ENCODE measurements at regions not wholly inside any gene's neighbourhood (a gene's known extent, or its start where the extent isn't known, plus 50 kb on each side); places are given as distances from the start of the nearest gene placed in this dataset.

- no peak for TF ChIP-seq CTCF (IDR thresholded peaks at IDR 0.05; ENCODE audit: insufficient read depth, low read length, poor library complexity, severe bottlenecking)
- no peak for TF ChIP-seq EZH2phosphoT487 (conservative IDR thresholded peaks at IDR 0.05; ENCODE audit: low read length)
These were observed 225.6 kb upstream of the OBI1 start for GRCh38 chr13:78884571-78884970.
